CD4-positive, alpha-beta T cell treated with Interleukin-1 beta for 1 hour (primary cell): ENCODE measurements at regions not wholly inside any gene's neighbourhood (a gene's known extent, or its start where the extent isn't known, plus 50 kb on each side); places are given as distances from the start of the nearest gene placed in this dataset.
"Not testable (repeated sequence)": the region's sequence is repeated elsewhere in the genome, so short reads cannot be mapped to it uniquely, and the experiment has no call there.

ENCODE experiments used
- DNase-seq, 2 donors: peaks; one replicate each; pipeline ENCODE4 v3.0.0-alpha.2; 2020 to 2022

- DNase-seq: no peak
Observed at GRCh38 chr5:152622628-152623027, 217.5 kb upstream of the NMUR2 start.

DNA sequence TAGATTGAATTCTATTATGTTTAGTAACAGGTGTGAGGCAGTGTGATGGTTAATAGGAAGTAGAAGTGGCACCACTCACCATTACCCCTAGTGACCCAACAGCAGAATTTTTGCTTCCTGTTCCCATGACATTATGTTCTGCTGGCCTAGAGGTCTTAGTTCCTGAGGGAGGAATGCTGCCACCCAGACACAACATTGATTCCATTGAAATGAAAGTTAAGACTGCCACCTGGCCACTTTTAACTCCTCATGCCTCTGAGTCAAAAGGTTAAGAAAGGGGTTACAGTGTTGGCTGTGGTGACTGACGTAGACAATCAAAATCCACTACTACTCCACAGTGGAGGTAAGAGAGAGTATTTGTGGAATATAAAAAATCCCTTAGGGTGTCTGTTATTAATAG, 218.9 kb upstream of the NMUR2 start:
- DNase-seq: no peak

DNA sequence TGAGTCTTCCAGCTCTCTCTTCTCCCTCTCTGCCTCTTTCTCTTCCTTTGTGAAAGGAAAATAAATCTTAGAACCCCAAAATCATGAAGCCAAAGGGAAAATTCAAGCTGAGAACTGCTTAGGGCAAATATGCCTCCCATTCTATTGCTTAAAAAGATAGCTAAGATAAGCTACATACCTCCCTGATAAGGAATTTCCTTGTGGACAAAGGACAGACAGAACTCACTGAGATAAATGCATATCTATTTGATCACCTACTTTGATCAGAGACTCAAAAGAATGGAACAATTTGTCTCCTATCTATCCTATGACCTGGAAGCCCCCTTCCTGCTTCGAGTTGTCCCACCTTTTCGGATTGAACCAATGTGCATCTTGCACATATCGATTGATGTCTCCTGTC, 220.6 kb upstream of the NMUR2 start:
- no peak for DNase-seq

DNA sequence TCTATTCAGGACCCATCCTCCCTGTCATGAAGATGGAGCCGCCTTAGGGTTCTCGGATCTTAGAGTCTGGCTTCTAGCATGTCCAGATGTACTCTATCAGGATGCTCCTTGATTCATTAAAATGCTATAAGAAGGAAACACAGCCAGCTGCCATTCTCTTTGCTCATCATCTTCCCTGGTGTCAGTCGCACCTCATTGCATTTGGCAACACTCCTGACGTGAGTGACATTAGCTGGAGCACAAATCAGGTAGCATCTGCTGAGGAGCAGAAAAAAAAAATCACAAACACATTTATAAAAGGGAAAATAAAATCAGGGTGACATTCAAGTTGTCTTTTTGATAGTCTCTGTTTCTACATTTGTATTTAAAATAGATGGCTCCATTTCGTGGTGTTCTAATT, 226.1 kb upstream of the NMUR2 start:
- DNase-seq: no peak

- no peak for DNase-seq
Observed at GRCh38 chr5:152632360-152632759, 227.3 kb upstream of the NMUR2 start.

DNA sequence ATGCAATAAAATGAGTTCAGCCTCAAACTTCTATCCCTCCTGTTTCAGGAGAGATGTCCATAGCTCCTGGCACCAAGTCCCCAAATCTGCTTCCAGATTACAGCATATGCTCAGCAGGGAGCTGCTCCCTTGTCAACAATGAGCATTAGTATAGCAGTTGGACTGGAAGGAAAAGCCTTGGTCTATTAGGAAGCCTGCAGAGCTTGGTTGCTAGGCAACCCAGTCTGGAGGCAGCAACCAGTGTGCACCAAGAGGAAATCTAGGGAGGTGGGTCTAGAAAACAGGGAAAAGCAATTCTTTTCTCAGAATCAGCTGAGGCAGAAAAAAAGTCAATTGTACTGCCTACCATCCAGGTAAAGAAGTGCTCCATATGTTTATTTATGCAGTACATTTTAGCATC, 229.5 kb upstream of the NMUR2 start:
- DNase-seq: no peak

DNA sequence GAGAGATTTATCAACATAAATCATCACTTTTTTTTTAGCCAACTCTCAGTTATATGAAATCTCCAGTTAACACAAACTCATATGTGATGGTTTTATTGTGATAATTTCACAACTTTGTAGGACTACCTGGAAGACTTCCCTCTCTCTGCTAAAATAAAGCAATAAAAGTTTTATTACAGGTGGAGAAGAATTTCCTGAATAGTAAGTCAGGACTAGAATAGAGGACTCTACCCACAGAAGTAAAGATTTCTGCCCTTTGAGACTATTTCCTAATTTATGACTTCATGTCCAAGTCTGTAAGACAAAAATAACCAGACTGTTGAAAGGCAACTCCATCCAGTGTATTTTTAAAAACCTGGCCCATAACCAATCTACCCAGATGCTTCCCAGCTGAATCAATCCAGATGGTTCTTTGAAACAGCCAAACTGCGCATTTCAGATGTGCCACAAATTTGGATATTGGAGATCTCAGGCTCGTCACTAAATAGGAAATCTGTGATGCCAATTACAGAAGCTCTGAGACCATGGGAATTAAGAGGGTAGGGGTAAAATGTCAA, 234.0 kb upstream of the NMUR2 start:
- no peak for DNase-seq

- no peak for DNase-seq
Observed at GRCh38 chr5:152641970-152642805, 237.1 kb upstream of the NMUR2 start.

DNA sequence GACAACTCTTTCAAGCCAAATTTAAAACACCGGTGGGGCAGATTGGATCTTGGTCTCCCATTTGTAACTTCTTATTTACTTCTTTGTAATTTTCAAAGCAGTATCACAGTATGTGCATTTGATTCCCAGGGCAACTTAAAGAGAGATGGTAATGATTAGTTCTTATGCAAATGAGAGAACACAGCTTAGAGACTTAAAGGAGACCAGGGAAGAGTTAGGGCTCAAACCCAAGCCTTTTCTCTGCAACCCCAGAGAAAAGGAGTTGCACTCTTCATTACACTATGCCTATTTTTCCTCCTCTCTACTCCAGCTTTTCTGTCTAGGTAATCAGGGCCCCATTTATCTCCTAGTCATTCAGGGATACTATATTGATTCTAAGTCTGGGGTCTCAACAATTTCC, 237.8 kb upstream of the NMUR2 start:
- DNase-seq: no peak

- DNase-seq: no peak
Observed at GRCh38 chr5:152644029-152644728, 239.1 kb upstream of the NMUR2 start.

- DNase-seq: no peak
Observed at GRCh38 chr5:152649609-152650008, 244.5 kb upstream of the NMUR2 start.

DNA sequence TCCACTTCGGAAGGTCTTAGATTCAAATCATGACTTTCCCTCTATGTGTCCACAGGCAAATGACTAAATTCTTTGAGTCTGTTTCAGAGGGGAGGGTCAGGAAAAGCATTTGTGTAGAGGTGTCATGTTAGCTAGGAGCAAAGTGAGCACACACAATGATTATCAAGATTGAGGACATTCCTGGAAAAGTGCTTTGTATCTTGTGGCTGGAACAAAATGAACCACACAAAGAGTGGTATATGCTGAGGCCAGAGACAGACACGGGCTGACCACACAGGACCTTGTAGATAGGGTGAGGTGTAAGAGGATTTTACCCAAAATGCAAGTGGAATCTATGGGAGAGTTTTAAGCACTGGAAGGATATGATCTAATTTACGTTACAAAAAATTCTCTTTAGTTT, 245.3 kb upstream of the NMUR2 start:
- no peak for DNase-seq

- DNase-seq: not testable (repeated sequence)
Observed at GRCh38 chr5:152659470-152659869, 254.4 kb upstream of the NMUR2 start.

- DNase-seq: no peak
Observed at GRCh38 chr5:152673601-152674000, 268.5 kb upstream of the NMUR2 start.

DNA sequence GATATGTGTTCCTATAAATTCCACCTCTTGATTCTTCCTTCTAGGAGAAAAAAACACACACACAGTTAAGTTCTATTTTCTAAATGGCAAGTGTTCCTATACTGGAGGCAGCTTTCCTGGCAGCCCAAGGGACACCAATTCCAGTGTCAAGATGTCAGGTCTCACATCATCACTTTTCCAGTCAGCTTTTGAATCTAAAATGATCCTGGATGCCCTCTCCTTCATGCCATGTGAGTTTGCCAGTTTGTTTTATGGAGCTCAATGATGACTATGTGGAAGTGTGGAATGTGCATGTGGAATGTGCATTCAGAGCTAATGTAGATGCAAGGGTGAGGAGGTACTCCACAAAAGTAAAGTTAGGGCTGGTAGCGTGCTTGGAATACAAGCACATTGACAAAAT, 269.3 kb upstream of the NMUR2 start:
- DNase-seq: no peak

DNA sequence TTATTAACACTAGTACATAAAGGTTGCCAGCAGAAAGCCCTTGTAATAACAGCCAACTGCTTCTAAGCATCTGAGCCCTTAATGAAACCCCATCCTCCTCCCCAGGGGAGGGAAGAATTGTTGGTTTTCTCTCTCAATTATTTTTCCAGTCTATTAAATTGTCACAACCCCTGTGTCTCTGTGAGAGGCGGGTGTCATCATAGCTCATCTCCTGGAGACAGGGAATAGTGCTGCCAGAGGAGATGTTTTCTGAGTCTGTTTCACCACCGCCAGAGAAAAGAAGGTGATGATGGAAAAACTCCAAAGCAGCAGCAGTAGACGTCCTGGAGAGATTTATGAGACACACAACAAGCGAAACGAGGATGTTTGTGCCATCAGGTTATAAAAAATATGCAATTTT, 271.1 kb upstream of the NMUR2 start:
- no peak for DNase-seq

DNA sequence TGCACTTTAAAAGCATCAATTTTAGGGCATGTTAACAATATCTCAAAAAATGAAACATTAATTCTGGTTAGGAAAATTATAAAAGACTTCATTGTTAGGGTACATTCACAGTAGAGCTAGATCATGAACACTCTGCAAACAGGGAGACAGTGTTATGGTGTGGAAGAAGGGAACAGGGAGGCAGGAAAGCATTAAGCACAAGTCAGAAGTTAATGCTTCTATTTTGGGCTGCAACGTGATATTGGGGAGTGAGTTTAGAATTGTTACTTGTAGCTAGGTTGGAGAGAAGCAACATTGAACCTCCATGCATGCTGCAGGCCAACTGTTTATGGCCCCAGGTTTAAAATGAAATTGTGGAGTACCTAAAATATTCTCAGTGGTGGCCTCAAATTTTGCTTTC, 278.1 kb upstream of the NMUR2 start:
- no peak for DNase-seq

- DNase-seq: no peak
Observed at GRCh38 chr5:152686931-152687330, 281.9 kb upstream of the NMUR2 start.

GRCh38 chr5:152688561-152689249, 283.6 kb upstream of the NMUR2 start:
- DNase-seq: no peak

GRCh38 chr5:152689250-152689711, 284.2 kb upstream of the NMUR2 start:
- no peak for DNase-seq

DNA sequence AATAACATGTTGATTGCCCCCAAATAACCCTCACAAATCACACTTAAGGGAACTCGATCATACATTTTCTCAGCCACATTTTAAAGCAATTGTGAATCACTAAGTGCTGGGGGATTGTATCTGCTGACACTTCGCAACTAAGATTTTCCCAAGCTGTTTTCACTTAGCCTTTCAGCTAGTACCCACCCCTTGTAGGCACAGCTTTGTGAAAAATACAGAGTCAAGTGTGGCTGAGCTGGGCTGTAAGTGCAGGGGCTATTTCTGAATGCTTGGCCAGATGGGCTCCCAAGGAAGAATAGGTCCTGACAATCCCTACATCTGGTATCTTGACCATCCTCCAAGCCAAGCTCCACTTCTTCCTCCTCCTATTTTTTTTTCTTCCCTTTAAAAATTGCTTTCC, 289.2 kb upstream of the NMUR2 start:
- no peak for DNase-seq

DNA sequence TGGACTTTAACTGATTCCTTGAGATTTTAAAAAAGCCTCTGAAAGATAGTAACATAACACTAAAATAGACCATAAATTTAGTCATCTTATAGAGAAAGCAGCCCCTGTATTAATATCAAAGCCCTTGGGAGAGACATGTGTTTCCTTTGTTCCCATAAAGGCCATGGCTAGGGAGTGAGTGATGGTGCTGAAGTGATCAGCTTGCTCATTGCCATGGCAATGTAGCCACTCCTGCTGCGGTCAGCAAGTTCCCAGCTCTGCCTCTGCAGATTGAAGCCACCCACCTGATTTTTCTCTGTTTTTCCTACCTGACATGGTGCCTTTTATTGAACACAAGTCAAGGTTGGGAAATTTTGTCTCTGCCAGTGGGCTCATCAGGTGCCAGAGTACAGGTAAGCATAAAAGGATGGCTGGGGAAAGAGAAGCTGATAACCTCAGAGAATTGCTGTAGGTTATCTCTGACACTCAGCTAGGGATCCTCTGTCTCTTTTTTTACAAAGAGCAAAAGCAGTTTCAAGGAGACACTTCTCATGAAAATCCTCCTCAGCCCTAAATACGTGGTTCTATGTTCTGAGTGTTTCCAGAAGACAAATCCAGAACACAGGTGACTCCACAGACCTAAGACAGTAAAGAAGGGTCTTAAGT, 296.3 kb upstream of the NMUR2 start:
- no peak for DNase-seq

DNA sequence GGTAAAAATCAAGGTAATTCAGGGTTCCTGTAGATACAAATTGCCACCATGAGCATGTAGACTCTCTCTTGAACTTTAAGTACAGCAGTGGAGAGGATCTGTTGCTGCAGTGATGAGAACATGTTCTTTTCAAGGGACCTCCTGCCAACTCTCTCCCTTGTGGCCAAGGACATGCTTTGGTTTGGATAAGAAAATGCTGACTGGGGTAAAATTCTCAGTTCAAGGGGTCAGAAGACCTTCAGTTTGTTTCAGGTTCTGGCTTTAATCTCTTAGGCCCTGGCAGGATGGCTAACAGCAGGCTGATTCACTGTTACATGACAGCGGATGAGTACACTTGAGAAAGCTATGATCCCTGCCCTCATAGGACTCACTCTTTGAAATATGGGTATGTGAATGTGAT, 299.2 kb upstream of the NMUR2 start:
- no peak for DNase-seq
